Glutamatergic neuron (in vitro differentiated cells): ENCODE measurements at regions not wholly inside any gene's neighbourhood (a gene's known extent, or its start where the extent isn't known, plus 50 kb on each side); places are given as distances from the start of the nearest gene placed in this dataset.
"Not testable (repeated sequence)": the region's sequence is repeated elsewhere in the genome, so short reads cannot be mapped to it uniquely, and the experiment has no call there.

Experiments
- DNase-seq: peaks from one replicate; pipeline ENCODE4 v3.0.0; 2022
- H3K27ac Mint-ChIP-seq: one replicate; pipeline ENCODE4 v1.8.0; 2020; ENCODE audit warnings: mild to moderate bottlenecking, mixed read lengths, inconsistent platforms; ENCODE audit not compliant: unreplicated experiment
- H3K27me3 Mint-ChIP-seq: one replicate; pipeline ENCODE4 v1.8.0; 2020; ENCODE audit warnings: mild to moderate bottlenecking, moderate library complexity, mixed read lengths, inconsistent platforms; ENCODE audit not compliant: unreplicated experiment
- H3K36me3 Mint-ChIP-seq: one replicate; pipeline ENCODE4 v1.8.0; 2020; ENCODE audit warnings: mild to moderate bottlenecking, mixed read lengths, inconsistent platforms; ENCODE audit not compliant: unreplicated experiment
- H3K4me1 Mint-ChIP-seq: one replicate; pipeline ENCODE4 v1.8.0; 2020; ENCODE audit warnings: mild to moderate bottlenecking, low read depth, mixed read lengths, inconsistent platforms; ENCODE audit not compliant: unreplicated experiment
- H3K4me3 Mint-ChIP-seq: one replicate; pipeline ENCODE4 v1.8.0; 2020; ENCODE audit warnings: mild to moderate bottlenecking, mixed read lengths, inconsistent platforms; ENCODE audit not compliant: unreplicated experiment
- H3K9me3 Mint-ChIP-seq: one replicate; pipeline ENCODE4 v1.8.0; 2020; ENCODE audit warnings: mild to moderate bottlenecking, moderate library complexity, mixed read lengths, inconsistent platforms; ENCODE audit not compliant: unreplicated experiment
- TF ChIP-seq, protein P1 (sequence below): fragments of 200-600 bp; sonication (generic); IDR thresholded peaks from one replicate; pipeline ENCODE4 v1.5.0; 2021; ENCODE audit not compliant: partially characterized antibody, unreplicated experiment

- no peak overlapping the region for H3K4me3 Mint-ChIP-seq
- H3K4me1 Mint-ChIP-seq: no peaks in the 10 kb centered on the region
- H3K9me3 Mint-ChIP-seq: peaks cover 4% of the 10 kb centered on the region
- no peak for DNase-seq
- no peaks in the 10 kb centered on the region for H3K27me3 Mint-ChIP-seq
- TF ChIP-seq, protein P1, sequence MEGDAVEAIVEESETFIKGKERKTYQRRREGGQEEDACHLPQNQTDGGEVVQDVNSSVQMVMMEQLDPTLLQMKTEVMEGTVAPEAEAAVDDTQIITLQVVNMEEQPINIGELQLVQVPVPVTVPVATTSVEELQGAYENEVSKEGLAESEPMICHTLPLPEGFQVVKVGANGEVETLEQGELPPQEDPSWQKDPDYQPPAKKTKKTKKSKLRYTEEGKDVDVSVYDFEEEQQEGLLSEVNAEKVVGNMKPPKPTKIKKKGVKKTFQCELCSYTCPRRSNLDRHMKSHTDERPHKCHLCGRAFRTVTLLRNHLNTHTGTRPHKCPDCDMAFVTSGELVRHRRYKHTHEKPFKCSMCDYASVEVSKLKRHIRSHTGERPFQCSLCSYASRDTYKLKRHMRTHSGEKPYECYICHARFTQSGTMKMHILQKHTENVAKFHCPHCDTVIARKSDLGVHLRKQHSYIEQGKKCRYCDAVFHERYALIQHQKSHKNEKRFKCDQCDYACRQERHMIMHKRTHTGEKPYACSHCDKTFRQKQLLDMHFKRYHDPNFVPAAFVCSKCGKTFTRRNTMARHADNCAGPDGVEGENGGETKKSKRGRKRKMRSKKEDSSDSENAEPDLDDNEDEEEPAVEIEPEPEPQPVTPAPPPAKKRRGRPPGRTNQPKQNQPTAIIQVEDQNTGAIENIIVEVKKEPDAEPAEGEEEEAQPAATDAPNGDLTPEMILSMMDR: no peak
- H3K36me3 Mint-ChIP-seq: peaks cover 8% of the 10 kb centered on the region
- H3K27ac Mint-ChIP-seq: no peak overlapping the region
These were observed 286.2 kb upstream of the EXOC2 start for GRCh38 chr6:978937-979685.

GRCh38 chr6:977226-977625 is 284.3 kb upstream of the EXOC2 start:
- H3K9me3 Mint-ChIP-seq, H3K36me3 Mint-ChIP-seq, H3K27me3 Mint-ChIP-seq, H3K4me3 Mint-ChIP-seq, DNase-seq, H3K27ac Mint-ChIP-seq, H3K4me1 Mint-ChIP-seq: not testable (repeated sequence)

- H3K36me3 Mint-ChIP-seq: peaks cover 8% of the 10 kb centered on the region
- no peak overlapping the region for H3K27ac Mint-ChIP-seq
- H3K27me3 Mint-ChIP-seq: peaks cover 2% of the 10 kb centered on the region
- TF ChIP-seq, protein P1: no peak
- DNase-seq: no peak
- H3K4me3 Mint-ChIP-seq: no peak overlapping the region
- no peaks in the 10 kb centered on the region for H3K4me1 Mint-ChIP-seq
- H3K9me3 Mint-ChIP-seq: peaks cover 4% of the 10 kb centered on the region
These were observed 279.2 kb upstream of the EXOC2 start for GRCh38 chr6:971981-972640.

DNA sequence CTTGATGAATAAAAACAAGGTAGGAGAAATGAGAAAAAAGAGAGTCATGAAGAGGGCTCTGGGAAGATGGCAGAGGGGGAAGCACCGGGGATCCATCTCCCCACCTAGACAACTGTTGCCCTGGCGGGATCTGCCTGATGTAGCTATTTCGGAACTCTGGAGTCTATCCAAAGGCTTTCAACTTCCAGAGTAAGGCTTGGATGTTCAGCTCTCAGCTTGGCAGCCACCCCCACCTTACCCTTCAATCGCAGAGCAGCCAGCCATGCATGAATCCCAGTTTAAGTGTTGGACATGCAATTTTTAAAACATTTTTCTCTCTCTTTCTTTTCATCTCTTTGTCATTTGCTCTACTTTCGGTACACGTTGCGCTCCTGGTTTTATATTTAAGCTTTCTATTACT is 275.9 kb upstream of the EXOC2 start:
- Mint-ChIP-seq H3K36me3 (no peaks in the 10 kb centered on the region), H3K9me3 (no peaks in the 10 kb centered on the region), H3K4me1 (no peaks in the 10 kb centered on the region), H3K27me3 (peaks cover 4% of the 10 kb centered on the region), H3K4me3 (no peak overlapping the region), H3K27ac (no peak overlapping the region)
- TF ChIP-seq, protein P1: no peak
- no peak for DNase-seq

- Mint-ChIP-seq H3K9me3 (no peaks in the 10 kb centered on the region), H3K36me3 (no peaks in the 10 kb centered on the region), H3K4me1 (no peaks in the 10 kb centered on the region), H3K27ac (no peak overlapping the region), H3K27me3 (peaks cover 4% of the 10 kb centered on the region), H3K4me3 (no peak overlapping the region)
- no peak for DNase-seq
- TF ChIP-seq, protein P1: no peak
These were observed 274.8 kb upstream of the EXOC2 start for GRCh38 chr6:967701-968100.
